Neural cell (in vitro differentiated cells): ENCODE measurements at regions not wholly inside any gene's neighbourhood (a gene's known extent, or its start where the extent isn't known, plus 50 kb on each side); places are given as distances from the start of the nearest gene placed in this dataset.

ENCODE experiments used
- H2AFZ ChIP-seq: fragments of 200-600, 300-800 bp; sonication (generic), shearing (Covaris generic); 2 replicates; pipeline ENCODE4 v1.6.0; 2014; ENCODE audit warnings: low read depth, mild to moderate bottlenecking, antibody characterized with exemption, low read length, moderate library complexity
- H3F3A ChIP-seq: fragments of 200-600 bp; shearing (Covaris generic); 2 replicates; pipeline ENCODE4 v1.6.1; 2016; ENCODE audit warnings: mild to moderate bottlenecking, moderate library complexity, mixed read lengths, antibody characterized with exemption, low read length; ENCODE audit not compliant: insufficient read depth, poor library complexity, severe bottlenecking
- H3K27ac ChIP-seq: fragments of 200-600, 300-800 bp; sonication (generic), shearing (Covaris generic); 2 replicates; pipeline ENCODE4 v1.5.1; 2014; ENCODE audit warnings: mild to moderate bottlenecking, low read length, moderate library complexity
- H3K27me3 ChIP-seq: fragments of 300-800, 200-600 bp; sonication (generic), shearing (Covaris generic); 2 replicates; pipeline ENCODE4 v1.6.0; 2014; ENCODE audit warnings: mild to moderate bottlenecking, low read depth, low read length, moderate library complexity; ENCODE audit not compliant: insufficient read depth
- H3K36me3 ChIP-seq: fragments of 300-800, 200-600 bp; sonication (generic), shearing (Covaris generic); 2 replicates; pipeline ENCODE4 v1.5.1; 2014; ENCODE audit warnings: mild to moderate bottlenecking, antibody characterized with exemption, low read length, moderate library complexity; ENCODE audit not compliant: insufficient read depth
- H3K4me2 ChIP-seq: fragments of 300-800, 200-600 bp; sonication (generic), shearing (Covaris generic); 2 replicates; pipeline ENCODE4 v1.6.0; 2014; ENCODE audit warnings: mild to moderate bottlenecking, low read length
- H3K4me3 ChIP-seq: fragments of 300-800, 200-600 bp; sonication (generic), shearing (Covaris generic); 2 replicates; pipeline ENCODE4 v1.5.1; 2014; ENCODE audit warnings: mild to moderate bottlenecking, low read length, moderate library complexity
- H3K79me2 ChIP-seq: fragments of 200-600 bp; shearing (Covaris generic); replicated peaks from 2 replicates; pipeline ENCODE4 v1.6.0; 2014; ENCODE audit warnings: mild to moderate bottlenecking, low read length, moderate library complexity; ENCODE audit not compliant: insufficient read depth
- H3K9ac ChIP-seq: fragments of 300-800, 200-600 bp; sonication (generic), shearing (Covaris generic); 2 replicates; pipeline ENCODE4 v1.6.1; 2016; ENCODE audit warnings: mild to moderate bottlenecking, low read length, mixed read lengths
- H3K9me2 ChIP-seq: fragments of 200-600 bp; shearing (Covaris generic); 2 replicates; pipeline ENCODE4 v1.6.1; 2016; ENCODE audit warnings: mild to moderate bottlenecking, low read length, mixed read lengths; ENCODE audit not compliant: insufficient read depth
- H3K9me3 ChIP-seq: fragments of 200-600, 300-800 bp; sonication (generic), shearing (Covaris generic); 2 replicates; pipeline ENCODE4 v1.6.1; 2016; ENCODE audit warnings: mild to moderate bottlenecking, mixed run types, low read length, moderate library complexity, mixed read lengths
- H4K20me1 ChIP-seq: fragments of 200-600 bp; shearing (Covaris generic); 2 replicates; pipeline ENCODE4 v1.6.1; 2016; ENCODE audit warnings: mild to moderate bottlenecking, mixed run types; ENCODE audit not compliant: insufficient read depth
- CTCF ChIP-seq: fragments of 450-650 bp; IDR thresholded peaks from 2 replicates; pipeline ENCODE4 v1.5.1; 2014; ENCODE audit warnings: antibody characterized with exemption, mild to moderate bottlenecking, moderate library complexity; ENCODE audit not compliant: poor library complexity, severe bottlenecking
- EP300 ChIP-seq: fragments of 450-650 bp; conservative IDR thresholded peaks from 2 replicates; pipeline ENCODE4 v1.6.1; 2014; ENCODE audit warnings: antibody characterized with exemption, mild to moderate bottlenecking, moderate library complexity; ENCODE audit not compliant: poor library complexity, severe bottlenecking
- EZH2 ChIP-seq: fragments of 200-600, 300-800 bp; shearing (Covaris generic), sonication (generic); IDR thresholded peaks from 2 replicates; pipeline ENCODE4 v1.6.1; 2014; ENCODE audit warnings: antibody characterized with exemption, low read length, borderline replicate concordance, mild to moderate bottlenecking; ENCODE audit not compliant: insufficient read depth, poor library complexity, severe bottlenecking
- MXI1 ChIP-seq: fragments of 450-650 bp; conservative IDR thresholded peaks from 2 replicates; pipeline ENCODE4 v1.6.1; 2014; ENCODE audit warnings: antibody characterized with exemption, mild to moderate bottlenecking; ENCODE audit not compliant: poor library complexity, severe bottlenecking
- POLR2AphosphoS5 ChIP-seq: IDR thresholded peaks from 2 replicates; pipeline ENCODE4 v1.6.1; 2012
- RAD21 ChIP-seq: fragments of 450-650 bp; conservative IDR thresholded peaks from 2 replicates; pipeline ENCODE4 v1.6.1; 2014; ENCODE audit warnings: antibody characterized with exemption, mild to moderate bottlenecking, moderate library complexity
- REST ChIP-seq: IDR thresholded peaks from 2 replicates; pipeline ENCODE4 v1.6.1; 2012; ENCODE audit warnings: borderline replicate concordance
- SMC3 ChIP-seq: fragments of 450-650 bp; conservative IDR thresholded peaks from 2 replicates; pipeline ENCODE4 v1.6.1; 2014; ENCODE audit warnings: antibody characterized with exemption, mild to moderate bottlenecking, moderate library complexity; ENCODE audit not compliant: poor library complexity
- TAF1 ChIP-seq: IDR thresholded peaks from 2 replicates; pipeline ENCODE4 v1.6.1; 2012; ENCODE audit warnings: low read depth

- TF ChIP-seq EP300 (no peak), RAD21 (peak; percentile 84), SMC3 (peak; percentile 91), CTCF (peak; percentile 83)
- H2AFZ ChIP-seq = no peak overlapping the region
- H3K36me3 ChIP-seq = no peaks in the 10 kb centered on the region
- no peaks in the 10 kb centered on the region for H3F3A ChIP-seq
- H3K9me3 ChIP-seq = no peaks in the 10 kb centered on the region
- H3K4me2 ChIP-seq = no peak overlapping the region
- no peaks in the 10 kb centered on the region for H4K20me1 ChIP-seq
- no peak overlapping the region for H3K27ac ChIP-seq
- H3K9me2 ChIP-seq = no peaks in the 10 kb centered on the region
- H3K9ac ChIP-seq = no peak overlapping the region
- H3K4me3 ChIP-seq = no peak overlapping the region
- no peaks in the 10 kb centered on the region for H3K27me3 ChIP-seq
- no peaks in the 10 kb centered on the region for H3K79me2 ChIP-seq
Observed at GRCh38 chr7:80018941-80019808, 115.5 kb upstream of the GNAI1 start.

- Histone ChIP-seq H3K9me2 (no peaks in the 10 kb centered on the region), H3K36me3 (no peaks in the 10 kb centered on the region), H3K27me3 (no peaks in the 10 kb centered on the region), H3K27ac (no peak overlapping the region), H4K20me1 (no peaks in the 10 kb centered on the region), H3K9me3 (no peaks in the 10 kb centered on the region), H3K4me2 (no peak overlapping the region), H2AFZ (no peak overlapping the region), H3K9ac (no peak overlapping the region), H3K4me3 (no peak overlapping the region), H3K79me2 (no peaks in the 10 kb centered on the region), H3F3A (no peaks in the 10 kb centered on the region)
- no peak for TF ChIP-seq TAF1
- no peak for TF ChIP-seq SMC3
- TF ChIP-seq RAD21 = no peak
- no peak for TF ChIP-seq EP300
- no peak for TF ChIP-seq POLR2AphosphoS5
- no peak for TF ChIP-seq MXI1
- TF ChIP-seq EZH2 = no peak
- no peak for TF ChIP-seq REST
- no peak for TF ChIP-seq CTCF
Observed at GRCh38 chr7:80017101-80017698, 117.4 kb upstream of the GNAI1 start.
